ENCODE measurements at regions not wholly inside any gene's neighbourhood (a gene's known extent, or its start where the extent isn't known, plus 50 kb on each side); places are given as distances from the start of the nearest gene placed in this dataset.

GRCh38 chr15:98196371-98196770 lies 235.9 kb downstream of the ARRDC4 start:
- H3K36me3 Mint-ChIP-seq: no peaks in the 10 kb centered on the region
- ATAC-seq (ENCODE audit: low read depth in 2 of 2) (no peak), DNase-seq (no peak)
- H3K4me1 Mint-ChIP-seq: no peaks in the 10 kb centered on the region
- H3K9me3 Mint-ChIP-seq: peaks cover 0 to 6% (median 0%) of the 10 kb centered on the region in 7 donors
- H3K27ac Mint-ChIP-seq: no peak overlapping the region
- H3K4me3 Mint-ChIP-seq: no peak overlapping the region
- H3K27me3 Mint-ChIP-seq: peaks cover 8 to 17% (median 10%) of the 10 kb centered on the region in 3 donors

GRCh38 chr15:98202256-98202655 lies 241.8 kb downstream of the ARRDC4 start:
- Mint-ChIP-seq H3K27ac (no peak overlapping the region), H3K4me1 (no peaks in the 10 kb centered on the region), H3K9me3 (peaks cover 0 to 6% (median 2%) of the 10 kb centered on the region in 7 donors), H3K27me3 (peaks cover under 1 to 20% (median 16%) of the 10 kb centered on the region in 3 donors), H3K4me3 (no peak overlapping the region), H3K36me3 (no peaks in the 10 kb centered on the region)
- ATAC-seq (ENCODE audit: low read depth in 2 of 2) (no peak), DNase-seq (no peak)

GRCh38 chr15:98203872-98204660 lies 243.6 kb downstream of the ARRDC4 start:
- ATAC-seq (ENCODE audit: low read depth in 2 of 2): no peak
- H3K9me3 Mint-ChIP-seq: peaks cover 0 to 3% (median 0%) of the 10 kb centered on the region in 7 donors
- H3K4me3 Mint-ChIP-seq: no peak overlapping the region
- DNase-seq: no peak
- no peaks in the 10 kb centered on the region for H3K4me1 Mint-ChIP-seq
- no peaks in the 10 kb centered on the region for H3K36me3 Mint-ChIP-seq
- H3K27ac Mint-ChIP-seq: no peak overlapping the region
- H3K27me3 Mint-ChIP-seq: peaks cover 0 to 23% (median 16%) of the 10 kb centered on the region in 3 donors

- ATAC-seq (ENCODE audit: low read depth in 2 of 2): no peak
- DNase-seq: no peak
- Mint-ChIP-seq H3K36me3 (no peaks in the 10 kb centered on the region), H3K4me3 (no peak overlapping the region), H3K27ac (no peak overlapping the region), H3K9me3 (peaks cover 0 to 3% (median 0%) of the 10 kb centered on the region in 7 donors), H3K4me1 (no peaks in the 10 kb centered on the region), H3K27me3 (peaks cover 0 to 19% (median 8%) of the 10 kb centered on the region in 3 donors)
These were observed 247.4 kb downstream of the ARRDC4 start for GRCh38 chr15:98207928-98208327.

GRCh38 chr15:98213346-98213979 lies 253.0 kb downstream of the ARRDC4 start:
- DNase-seq: no peak
- H3K4me1 Mint-ChIP-seq: no peaks in the 10 kb centered on the region
- H3K27me3 Mint-ChIP-seq: no peaks in the 10 kb centered on the region

GRCh38 chr15:98216166-98216565 lies 255.7 kb downstream of the ARRDC4 start:
- DNase-seq (no peak), ATAC-seq (ENCODE audit: low read depth in 2 of 2) (no peak)
- no peak overlapping the region for H3K27ac Mint-ChIP-seq
- H3K4me1 Mint-ChIP-seq: no peaks in the 10 kb centered on the region
- H3K27me3 Mint-ChIP-seq: peaks cover 0 to 4% (median 0%) of the 10 kb centered on the region in 3 donors
- no peaks in the 10 kb centered on the region for H3K9me3 Mint-ChIP-seq
- H3K36me3 Mint-ChIP-seq: no peaks in the 10 kb centered on the region
- H3K4me3 Mint-ChIP-seq: no peak overlapping the region

More at GRCh38 chr15:98213346-98213979, 253.0 kb downstream of the ARRDC4 start:
- Mint-ChIP-seq H3K36me3 (no peaks in the 10 kb centered on the region), H3K27ac (no peak overlapping the region), H3K4me3 (no peak overlapping the region), H3K9me3 (no peaks in the 10 kb centered on the region)
- ATAC-seq (ENCODE audit: low read depth in 2 of 2): no peak

GRCh38 chr15:98217356-98217755 lies 256.9 kb downstream of the ARRDC4 start:
- no peak for ATAC-seq (ENCODE audit: low read depth in 2 of 2)
- peaks cover 0 to 4% (median 0%) of the 10 kb centered on the region in 3 donors for H3K27me3 Mint-ChIP-seq
- H3K4me1 Mint-ChIP-seq: no peaks in the 10 kb centered on the region

GRCh38 chr15:98221144-98221543 lies 260.6 kb downstream of the ARRDC4 start:
- Mint-ChIP-seq H3K9me3 (peaks cover 0 to 1% (median 0%) of the 10 kb centered on the region in 7 donors), H3K36me3 (no peaks in the 10 kb centered on the region), H3K27ac (no peak overlapping the region), H3K4me3 (no peak overlapping the region), H3K27me3 (peaks cover 0 to 5% (median 4%) of the 10 kb centered on the region in 3 donors), H3K4me1 (no peaks in the 10 kb centered on the region)
- ATAC-seq (ENCODE audit: low read depth in 2 of 2) (no peak), DNase-seq (no peak)

More at GRCh38 chr15:98217356-98217755, 256.9 kb downstream of the ARRDC4 start:
- no peak overlapping the region for H3K27ac Mint-ChIP-seq
- no peak for DNase-seq
- H3K9me3 Mint-ChIP-seq: no peaks in the 10 kb centered on the region
- no peak overlapping the region for H3K4me3 Mint-ChIP-seq
- no peaks in the 10 kb centered on the region for H3K36me3 Mint-ChIP-seq

GRCh38 chr15:98221577-98221976 lies 261.1 kb downstream of the ARRDC4 start:
- Mint-ChIP-seq H3K9me3 (peaks cover 0 to 1% (median 0%) of the 10 kb centered on the region in 7 donors), H3K4me1 (no peaks in the 10 kb centered on the region), H3K27me3 (peaks cover 0 to 5% (median 4%) of the 10 kb centered on the region in 3 donors), H3K27ac (no peak overlapping the region), H3K4me3 (no peak overlapping the region), H3K36me3 (no peaks in the 10 kb centered on the region)
- DNase-seq (no peak), ATAC-seq (ENCODE audit: low read depth in 2 of 2) (no peak)

GRCh38 chr15:98226149-98226548 lies 265.6 kb downstream of the ARRDC4 start:
- Mint-ChIP-seq H3K4me1 (no peaks in the 10 kb centered on the region), H3K9me3 (peaks cover 0 to 4% (median 0%) of the 10 kb centered on the region in 7 donors), H3K27me3 (peaks cover 0 to 16% (median 0%) of the 10 kb centered on the region in 3 donors), H3K36me3 (no peaks in the 10 kb centered on the region), H3K27ac (no peak overlapping the region), H3K4me3 (no peak overlapping the region)
- DNase-seq (no peak), ATAC-seq (ENCODE audit: low read depth in 2 of 2) (no peak)

- peaks cover 0 to 4% (median 0%) of the 10 kb centered on the region in 7 donors for H3K9me3 Mint-ChIP-seq
These were observed 266.1 kb downstream of the ARRDC4 start for GRCh38 chr15:98226578-98226977.

GRCh38 chr15:98228846-98229245 lies 268.3 kb downstream of the ARRDC4 start:
- Mint-ChIP-seq H3K36me3 (no peaks in the 10 kb centered on the region), H3K27me3 (peaks cover 0 to 11% (median 0%) of the 10 kb centered on the region in 3 donors), H3K27ac (no peak overlapping the region), H3K4me1 (no peaks in the 10 kb centered on the region), H3K9me3 (peaks cover 0 to 4% (median 0%) of the 10 kb centered on the region in 7 donors), H3K4me3 (no peak overlapping the region)
- ATAC-seq (ENCODE audit: low read depth in 2 of 2) (no peak), DNase-seq (no peak)

More at GRCh38 chr15:98226578-98226977, 266.1 kb downstream of the ARRDC4 start:
- no peaks in the 10 kb centered on the region for H3K36me3 Mint-ChIP-seq
- no peaks in the 10 kb centered on the region for H3K4me1 Mint-ChIP-seq
- peaks cover 0 to 16% (median 0%) of the 10 kb centered on the region in 3 donors for H3K27me3 Mint-ChIP-seq
- H3K27ac Mint-ChIP-seq: no peak overlapping the region
- no peak for DNase-seq
- ATAC-seq (ENCODE audit: low read depth in 2 of 2): no peak
- H3K4me3 Mint-ChIP-seq: no peak overlapping the region

GRCh38 chr15:98230975-98231374 lies 270.5 kb downstream of the ARRDC4 start:
- peaks cover 0 to 4% (median 0%) of the 10 kb centered on the region in 7 donors for H3K9me3 Mint-ChIP-seq
- DNase-seq (no peak), ATAC-seq (ENCODE audit: low read depth in 2 of 2) (no peak)
- H3K27ac Mint-ChIP-seq: no peak overlapping the region
- H3K27me3 Mint-ChIP-seq: peaks cover 0 to 11% (median 0%) of the 10 kb centered on the region in 3 donors
- no peak overlapping the region for H3K4me3 Mint-ChIP-seq
- H3K4me1 Mint-ChIP-seq: no peaks in the 10 kb centered on the region
- no peaks in the 10 kb centered on the region for H3K36me3 Mint-ChIP-seq

All from naive B cell (primary cell).